ENCODE measurements at regions not wholly inside any gene's neighbourhood (a gene's known extent, or its start where the extent isn't known, plus 50 kb on each side); places are given as distances from the start of the nearest gene placed in this dataset.
"Not testable (repeated sequence)": the region's sequence is repeated elsewhere in the genome, so short reads cannot be mapped to it uniquely, and the experiment has no call there.

DNA sequence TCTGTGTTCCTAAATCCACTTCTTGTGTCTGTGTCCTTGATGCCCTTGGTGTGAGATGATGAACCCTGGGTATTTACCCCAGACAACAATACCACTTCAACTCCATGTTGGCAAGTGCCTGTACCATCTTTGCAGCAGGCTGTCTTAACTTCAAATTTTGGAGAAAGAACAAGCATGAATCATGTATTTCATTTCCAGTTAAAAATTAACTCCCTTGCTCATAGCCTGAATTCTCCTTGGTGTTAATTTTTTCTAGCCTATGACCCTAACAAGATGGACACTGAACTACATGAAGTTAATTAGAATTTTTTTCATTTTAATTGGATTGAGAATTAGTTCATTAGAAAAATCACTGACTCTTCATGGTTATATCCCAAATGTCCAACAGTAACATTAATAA is 267.8 kb upstream of the INTU start:
- Histone ChIP-seq H3K36me3 (ENCODE audit: insufficient read depth, low read length) (no peaks in the 10 kb centered on the region), H3K4me2 (ENCODE audit: low read length) (no peak overlapping the region), H3K27me3 (ENCODE audit: control insufficient read depth, insufficient read depth, low read length) (no peaks in the 10 kb centered on the region), H3K4me3 (ENCODE audit: low read length) (no peak overlapping the region), H3K9ac (ENCODE audit: low read depth, low read length) (no peak overlapping the region), H3K9me3 (replicated peaks; ENCODE audit: low read length) (no peaks in the 10 kb centered on the region), H3K4me1 (ENCODE audit: control insufficient read depth, insufficient read depth, low read length) (no peaks in the 10 kb centered on the region)

GRCh38 chr4:127370604-127371003 is 262.2 kb upstream of the INTU start:
- H3K4me2 ChIP-seq (ENCODE audit: low read length) = no peak overlapping the region
- H3K9ac ChIP-seq (ENCODE audit: low read depth, low read length) = no peak overlapping the region

GRCh38 chr4:127379499-127379898 is 253.3 kb upstream of the INTU start:
- Histone ChIP-seq H3K4me2 (ENCODE audit: low read length) (no peak overlapping the region), H3K4me1 (ENCODE audit: control insufficient read depth, insufficient read depth, low read length) (no peaks in the 10 kb centered on the region), H3K9me3 (replicated peaks; ENCODE audit: low read length) (no peaks in the 10 kb centered on the region)

More at GRCh38 chr4:127370604-127371003, 262.2 kb upstream of the INTU start:
- Histone ChIP-seq H3K4me1 (ENCODE audit: control insufficient read depth, insufficient read depth, low read length) (peaks cover 7% of the 10 kb centered on the region), H3K36me3 (ENCODE audit: insufficient read depth, low read length) (no peaks in the 10 kb centered on the region), H3K9me3 (replicated peaks; ENCODE audit: low read length) (no peaks in the 10 kb centered on the region), H3K27me3 (ENCODE audit: control insufficient read depth, insufficient read depth, low read length) (no peaks in the 10 kb centered on the region), H3K4me3 (ENCODE audit: low read length) (no peak overlapping the region)

DNA sequence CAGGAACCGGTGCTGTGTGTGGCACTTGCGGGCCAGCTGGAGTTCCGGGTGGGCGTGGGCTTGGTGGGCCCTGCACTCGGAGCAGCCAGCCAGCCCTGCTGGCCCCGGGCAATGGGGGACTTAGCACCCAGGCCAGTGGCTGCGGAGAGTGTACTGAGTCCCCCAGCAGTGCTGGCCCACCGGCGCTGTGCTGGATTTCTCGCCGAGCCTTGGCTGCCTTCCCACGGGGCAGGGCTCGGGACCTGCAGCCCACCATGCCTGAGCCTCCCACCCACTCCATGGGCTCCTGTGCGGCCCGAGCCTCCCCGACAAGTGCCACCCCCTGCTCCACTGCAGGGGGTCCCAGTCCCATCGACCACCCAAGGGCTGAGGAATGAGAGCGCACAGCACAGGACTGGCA is 252.8 kb upstream of the INTU start:
- not testable (repeated sequence) for H3K4me3 ChIP-seq (ENCODE audit: low read length); H3K9me3 ChIP-seq (replicated peaks; ENCODE audit: low read length); H3K9ac ChIP-seq (ENCODE audit: low read depth, low read length); H3K36me3 ChIP-seq (ENCODE audit: insufficient read depth, low read length); H3K4me1 ChIP-seq (ENCODE audit: control insufficient read depth, insufficient read depth, low read length); H3K4me2 ChIP-seq (ENCODE audit: low read length); H3K27me3 ChIP-seq (ENCODE audit: control insufficient read depth, insufficient read depth, low read length)

More at GRCh38 chr4:127379499-127379898, 253.3 kb upstream of the INTU start:
- Histone ChIP-seq H3K36me3 (ENCODE audit: insufficient read depth, low read length) (no peaks in the 10 kb centered on the region), H3K9ac (ENCODE audit: low read depth, low read length) (no peak overlapping the region), H3K27me3 (ENCODE audit: control insufficient read depth, insufficient read depth, low read length) (no peaks in the 10 kb centered on the region), H3K4me3 (ENCODE audit: low read length) (no peak overlapping the region)

- no peaks in the 10 kb centered on the region for H3K36me3 ChIP-seq (ENCODE audit: insufficient read depth, low read length)
- H3K4me2 ChIP-seq (ENCODE audit: low read length) = no peak overlapping the region
- no peaks in the 10 kb centered on the region for H3K27me3 ChIP-seq (ENCODE audit: control insufficient read depth, insufficient read depth, low read length)
- H3K4me3 ChIP-seq (ENCODE audit: low read length) = no peak overlapping the region
- no peaks in the 10 kb centered on the region for H3K9me3 ChIP-seq (replicated peaks; ENCODE audit: low read length)
- no peaks in the 10 kb centered on the region for H3K4me1 ChIP-seq (ENCODE audit: control insufficient read depth, insufficient read depth, low read length)
- no peak overlapping the region for H3K9ac ChIP-seq (ENCODE audit: low read depth, low read length)
These were observed 249.1 kb upstream of the INTU start for GRCh38 chr4:127383666-127384065.

- Histone ChIP-seq H3K4me2 (ENCODE audit: low read length) (no peak overlapping the region), H3K4me3 (ENCODE audit: low read length) (no peak overlapping the region), H3K27me3 (ENCODE audit: control insufficient read depth, insufficient read depth, low read length) (no peaks in the 10 kb centered on the region), H3K9me3 (replicated peaks; ENCODE audit: low read length) (no peaks in the 10 kb centered on the region), H3K9ac (ENCODE audit: low read depth, low read length) (no peak overlapping the region), H3K4me1 (ENCODE audit: control insufficient read depth, insufficient read depth, low read length) (no peaks in the 10 kb centered on the region), H3K36me3 (ENCODE audit: insufficient read depth, low read length) (no peaks in the 10 kb centered on the region)
These were observed 238.2 kb upstream of the INTU start for GRCh38 chr4:127394516-127394915.

GRCh38 chr4:127400276-127400675 is 232.5 kb upstream of the INTU start:
- no peak overlapping the region for H3K9ac ChIP-seq (ENCODE audit: low read depth, low read length)
- no peak overlapping the region for H3K4me3 ChIP-seq (ENCODE audit: low read length)
- H3K4me1 ChIP-seq (ENCODE audit: control insufficient read depth, insufficient read depth, low read length) = no peaks in the 10 kb centered on the region
- H3K36me3 ChIP-seq (ENCODE audit: insufficient read depth, low read length) = no peaks in the 10 kb centered on the region
- H3K4me2 ChIP-seq (ENCODE audit: low read length) = no peak overlapping the region
- peaks cover 3% of the 10 kb centered on the region for H3K27me3 ChIP-seq (ENCODE audit: control insufficient read depth, insufficient read depth, low read length)
- H3K9me3 ChIP-seq (replicated peaks; ENCODE audit: low read length) = no peaks in the 10 kb centered on the region

DNA sequence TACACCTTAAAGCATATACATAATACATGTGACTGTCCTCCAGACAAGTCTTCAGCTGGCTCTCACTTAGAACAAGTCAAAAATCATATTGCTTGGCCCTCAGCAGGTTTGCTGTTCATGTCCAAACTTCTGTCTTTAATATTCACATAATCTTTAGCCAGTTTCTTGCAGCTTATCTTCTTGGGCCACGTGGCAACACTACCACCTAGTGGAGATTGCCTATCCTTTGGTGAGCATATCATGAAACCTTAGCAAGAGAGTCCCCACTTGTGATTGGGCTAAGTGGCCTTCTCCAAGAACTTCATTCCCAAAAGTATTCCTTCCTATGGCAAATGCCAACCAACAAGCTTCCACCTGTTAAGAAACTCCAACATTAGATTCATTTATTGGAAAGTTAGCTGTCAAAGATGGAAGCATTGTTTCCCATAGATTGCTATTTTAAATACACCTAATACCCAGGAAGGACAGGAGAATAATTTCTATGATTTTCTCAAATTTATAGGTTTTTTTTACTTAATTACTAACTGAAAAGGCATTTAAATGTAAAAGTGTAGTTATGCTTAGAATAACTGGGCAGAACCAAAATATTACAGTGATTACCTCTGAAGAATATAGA is 231.9 kb upstream of the INTU start:
- Histone ChIP-seq H3K9ac (ENCODE audit: low read depth, low read length) (no peak overlapping the region), H3K36me3 (ENCODE audit: insufficient read depth, low read length) (no peaks in the 10 kb centered on the region), H3K4me2 (ENCODE audit: low read length) (no peak overlapping the region), H3K4me3 (ENCODE audit: low read length) (no peak overlapping the region), H3K9me3 (replicated peaks; ENCODE audit: low read length) (no peaks in the 10 kb centered on the region), H3K4me1 (ENCODE audit: control insufficient read depth, insufficient read depth, low read length) (no peaks in the 10 kb centered on the region), H3K27me3 (ENCODE audit: control insufficient read depth, insufficient read depth, low read length) (peaks cover 3% of the 10 kb centered on the region)

GRCh38 chr4:127403471-127404084 is 229.2 kb upstream of the INTU start:
- no peak overlapping the region for H3K9ac ChIP-seq (ENCODE audit: low read depth, low read length)
- H3K36me3 ChIP-seq (ENCODE audit: insufficient read depth, low read length) = no peaks in the 10 kb centered on the region
- no peaks in the 10 kb centered on the region for H3K4me1 ChIP-seq (ENCODE audit: control insufficient read depth, insufficient read depth, low read length)
- no peak overlapping the region for H3K4me2 ChIP-seq (ENCODE audit: low read length)
- H3K9me3 ChIP-seq (replicated peaks; ENCODE audit: low read length) = no peaks in the 10 kb centered on the region
- H3K4me3 ChIP-seq (ENCODE audit: low read length) = no peak overlapping the region
- peaks cover 3% of the 10 kb centered on the region for H3K27me3 ChIP-seq (ENCODE audit: control insufficient read depth, insufficient read depth, low read length)

DNA sequence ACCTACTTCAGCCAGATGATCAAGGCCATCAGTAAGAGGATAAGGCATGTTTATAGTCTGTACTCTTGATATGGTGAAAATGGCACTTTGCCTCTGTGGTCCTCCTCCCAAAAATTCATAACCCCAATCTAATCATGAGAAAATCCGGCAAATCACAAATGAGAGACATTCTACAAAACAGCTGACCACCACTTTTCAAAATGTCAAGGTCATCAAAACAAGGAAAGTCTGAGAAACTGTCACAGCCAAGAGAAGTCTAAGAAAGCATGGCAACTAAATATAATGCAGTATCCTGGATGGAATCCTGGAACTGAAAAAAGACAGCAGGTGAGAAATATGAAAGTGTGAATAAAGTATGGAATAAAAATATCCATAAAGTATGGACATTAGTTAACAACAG is 226.6 kb upstream of the INTU start:
- Histone ChIP-seq H3K36me3 (ENCODE audit: insufficient read depth, low read length) (no peaks in the 10 kb centered on the region), H3K4me2 (ENCODE audit: low read length) (no peak overlapping the region), H3K27me3 (ENCODE audit: control insufficient read depth, insufficient read depth, low read length) (peaks cover 3% of the 10 kb centered on the region), H3K4me1 (ENCODE audit: control insufficient read depth, insufficient read depth, low read length) (no peaks in the 10 kb centered on the region), H3K9me3 (replicated peaks; ENCODE audit: low read length) (no peaks in the 10 kb centered on the region), H3K4me3 (ENCODE audit: low read length) (no peak overlapping the region), H3K9ac (ENCODE audit: low read depth, low read length) (no peak overlapping the region)

- H3K4me2 ChIP-seq (ENCODE audit: low read length); H3K9me3 ChIP-seq (replicated peaks; ENCODE audit: low read length); H3K36me3 ChIP-seq (ENCODE audit: insufficient read depth, low read length); H3K4me1 ChIP-seq (ENCODE audit: control insufficient read depth, insufficient read depth, low read length); H3K9ac ChIP-seq (ENCODE audit: low read depth, low read length); H3K27me3 ChIP-seq (ENCODE audit: control insufficient read depth, insufficient read depth, low read length); H3K4me3 ChIP-seq (ENCODE audit: low read length): not testable (repeated sequence)
These were observed 225.2 kb upstream of the INTU start for GRCh38 chr4:127407572-127407971.

GRCh38 chr4:127410201-127410600 is 222.6 kb upstream of the INTU start:
- Histone ChIP-seq H3K4me3 (ENCODE audit: low read length) (no peak overlapping the region), H3K4me2 (ENCODE audit: low read length) (no peak overlapping the region), H3K36me3 (ENCODE audit: insufficient read depth, low read length) (no peaks in the 10 kb centered on the region), H3K9ac (ENCODE audit: low read depth, low read length) (no peak overlapping the region), H3K4me1 (ENCODE audit: control insufficient read depth, insufficient read depth, low read length) (no peaks in the 10 kb centered on the region), H3K27me3 (ENCODE audit: control insufficient read depth, insufficient read depth, low read length) (no peaks in the 10 kb centered on the region), H3K9me3 (replicated peaks; ENCODE audit: low read length) (no peaks in the 10 kb centered on the region)

Measured in skeletal muscle satellite cell (primary cell).